SK-N-MC (cell line): ENCODE measurements at regions not wholly inside any gene's neighbourhood (a gene's known extent, or its start where the extent isn't known, plus 50 kb on each side); places are given as distances from the start of the nearest gene placed in this dataset.

Experiments
- EZH2 ChIP-seq: fragments of 200-600 bp; sonication (generic); IDR thresholded peaks from one replicate; pipeline ENCODE4 v1.6.1; 2017; ENCODE audit warnings: antibody characterized with exemption
- POLR2AphosphoS5 ChIP-seq: IDR thresholded peaks from 2 replicates; pipeline ENCODE4 v1.6.1; 2012; ENCODE audit warnings: mild to moderate bottlenecking, low read depth, low read length, borderline replicate concordance

DNA sequence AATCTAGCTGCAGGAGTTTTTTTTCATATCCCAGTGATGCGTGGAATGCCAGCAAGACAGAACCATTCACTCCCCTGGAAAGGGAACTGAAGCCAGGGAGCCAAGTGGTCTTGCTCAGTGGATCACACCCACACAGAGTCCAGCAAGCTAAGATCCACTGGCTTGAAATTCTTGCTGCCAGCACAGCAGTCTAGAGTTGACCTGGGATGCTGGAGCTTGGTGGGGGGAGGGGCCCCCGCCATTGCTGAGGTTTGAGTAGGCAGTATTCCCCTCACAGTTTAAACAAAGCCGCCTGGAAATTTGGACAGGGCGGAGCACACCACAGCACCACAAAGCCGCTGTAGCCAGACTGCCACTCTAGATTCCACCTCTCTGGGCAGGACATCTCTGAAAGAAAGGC lies 86.9 kb upstream of the STXBP6 start:
- TF ChIP-seq EZH2 (no peak), POLR2AphosphoS5 (no peak)
